Muscle layer of duodenum (tissue), 2 donors: ENCODE measurements at regions not wholly inside any gene's neighbourhood (a gene's known extent, or its start where the extent isn't known, plus 50 kb on each side); places are given as distances from the start of the nearest gene placed in this dataset.
"Not testable (repeated sequence)": the region's sequence is repeated elsewhere in the genome, so short reads cannot be mapped to it uniquely, and the experiment has no call there.

Experiments
- H3K27ac ChIP-seq: one replicate; pipeline ENCODE4 v1.7.0; 2013; ENCODE audit warnings: mild to moderate bottlenecking, low read length
- H3K27me3 ChIP-seq: one replicate; pipeline ENCODE4 v1.7.0; 2013; ENCODE audit warnings: low read depth, mild to moderate bottlenecking, control low read depth, low read length
- H3K36me3 ChIP-seq, 2 donors: one replicate each; pipeline ENCODE4 v1.7.0; 2013; ENCODE audit warnings: low read length in 2 of 2, control low read depth in 1 of 2, mild to moderate bottlenecking in 1 of 2; ENCODE audit not compliant: insufficient read depth in 2 of 2, control insufficient read depth in 1 of 2
- H3K4me1 ChIP-seq, 2 donors: one replicate each; pipeline ENCODE4 v1.7.0; 2013; ENCODE audit warnings: low read length in 2 of 2, mild to moderate bottlenecking in 2 of 2, control low read depth in 1 of 2, moderate library complexity in 1 of 2; ENCODE audit not compliant: insufficient read depth in 2 of 2, control insufficient read depth in 1 of 2
- H3K4me3 ChIP-seq, 2 donors: one replicate each; pipeline ENCODE4 v1.7.0; 2013; ENCODE audit warnings: low read length in 2 of 2, low read depth in 1 of 2, mild to moderate bottlenecking in 1 of 2
- H3K9me3 ChIP-seq, 2 donors: one replicate each; pipeline ENCODE4 v1.7.0; 2013; ENCODE audit warnings: low read length in 2 of 2, control low read depth in 1 of 2, mild to moderate bottlenecking in 1 of 2; ENCODE audit not compliant: control insufficient read depth in 1 of 2
- donor health status: healthy.

GRCh38 chr14:101087614-101088394, 184.3 kb upstream of the RTL1 start:
- no peak overlapping the region for H3K27ac ChIP-seq
- H3K4me3 ChIP-seq, result no peak overlapping the region
- H3K9me3 ChIP-seq, result peaks cover 0 to 6% of the 10 kb centered on the region in 2 donors
- H3K36me3 ChIP-seq, result no peaks in the 10 kb centered on the region
- no peaks in the 10 kb centered on the region for H3K27me3 ChIP-seq
- H3K4me1 ChIP-seq, result no peaks in the 10 kb centered on the region

GRCh38 chr14:101088395-101088667, 184.8 kb upstream of the RTL1 start:
- Histone ChIP-seq H3K4me3 (no peak overlapping the region), H3K9me3 (peaks cover 0 to 3% of the 10 kb centered on the region in 2 donors), H3K27ac (no peak overlapping the region), H3K4me1 (no peaks in the 10 kb centered on the region), H3K27me3 (no peaks in the 10 kb centered on the region), H3K36me3 (no peaks in the 10 kb centered on the region)

GRCh38 chr14:101088714-101089113, 185.2 kb upstream of the RTL1 start:
- no peak overlapping the region for H3K4me3 ChIP-seq
- H3K27ac ChIP-seq, result no peak overlapping the region
- H3K27me3 ChIP-seq, result no peaks in the 10 kb centered on the region
- H3K9me3 ChIP-seq, result no peaks in the 10 kb centered on the region
- no peaks in the 10 kb centered on the region for H3K4me1 ChIP-seq
- no peaks in the 10 kb centered on the region for H3K36me3 ChIP-seq

- not testable (repeated sequence) for H3K27me3 ChIP-seq, H3K4me3 ChIP-seq, H3K9me3 ChIP-seq, H3K27ac ChIP-seq, H3K4me1 ChIP-seq, H3K36me3 ChIP-seq
These were observed 187.0 kb upstream of the RTL1 start for GRCh38 chr14:101090478-101090877.

- Histone ChIP-seq H3K4me1 (no peaks in the 10 kb centered on the region), H3K4me3 (no peak overlapping the region), H3K27me3 (no peaks in the 10 kb centered on the region), H3K27ac (no peak overlapping the region), H3K9me3 (no peaks in the 10 kb centered on the region), H3K36me3 (no peaks in the 10 kb centered on the region)
These were observed 187.5 kb upstream of the RTL1 start for GRCh38 chr14:101090976-101091375.

GRCh38 chr14:101094916-101095315, 191.4 kb upstream of the RTL1 start:
- H3K4me1 ChIP-seq, H3K4me3 ChIP-seq, H3K36me3 ChIP-seq, H3K27me3 ChIP-seq, H3K27ac ChIP-seq, H3K9me3 ChIP-seq: not testable (repeated sequence)

- Histone ChIP-seq H3K27me3 (no peaks in the 10 kb centered on the region), H3K27ac (no peak overlapping the region), H3K36me3 (no peaks in the 10 kb centered on the region), H3K4me3 (no peak overlapping the region), H3K9me3 (peaks cover 0 to 7% of the 10 kb centered on the region in 2 donors), H3K4me1 (no peaks in the 10 kb centered on the region)
These were observed 193.0 kb upstream of the RTL1 start for GRCh38 chr14:101096551-101096950.

GRCh38 chr14:101097109-101097793, 193.7 kb upstream of the RTL1 start:
- Histone ChIP-seq H3K4me3 (no peak overlapping the region), H3K36me3 (no peaks in the 10 kb centered on the region), H3K9me3 (peaks cover 0 to 7% of the 10 kb centered on the region in 2 donors), H3K27ac (no peak overlapping the region), H3K4me1 (no peaks in the 10 kb centered on the region), H3K27me3 (no peaks in the 10 kb centered on the region)

GRCh38 chr14:101098177-101098576, 194.7 kb upstream of the RTL1 start:
- H3K9me3 ChIP-seq, result peaks cover 0 to 7% of the 10 kb centered on the region in 2 donors
- no peak overlapping the region for H3K27ac ChIP-seq
- no peaks in the 10 kb centered on the region for H3K4me1 ChIP-seq
- H3K27me3 ChIP-seq, result no peaks in the 10 kb centered on the region
- no peak overlapping the region for H3K4me3 ChIP-seq
- H3K36me3 ChIP-seq, result no peaks in the 10 kb centered on the region

GRCh38 chr14:101098641-101099040, 195.1 kb upstream of the RTL1 start:
- H3K36me3 ChIP-seq, result no peaks in the 10 kb centered on the region
- no peaks in the 10 kb centered on the region for H3K4me1 ChIP-seq
- H3K27ac ChIP-seq, result no peak overlapping the region
- peaks cover 0 to 7% of the 10 kb centered on the region in 2 donors for H3K9me3 ChIP-seq
- H3K27me3 ChIP-seq, result no peaks in the 10 kb centered on the region
- no peak overlapping the region for H3K4me3 ChIP-seq

GRCh38 chr14:101101456-101102056, 198.0 kb upstream of the RTL1 start:
- Histone ChIP-seq H3K27me3 (no peaks in the 10 kb centered on the region), H3K4me1 (no peaks in the 10 kb centered on the region), H3K36me3 (no peaks in the 10 kb centered on the region)

More at GRCh38 chr14:101101456-101102056, 198.0 kb upstream of the RTL1 start:
- Histone ChIP-seq H3K27ac (no peak overlapping the region), H3K9me3 (peaks cover 0 to 7% of the 10 kb centered on the region in 2 donors), H3K4me3 (no peak overlapping the region)
